Tibial nerve (tissue), 4 donors: ENCODE measurements at regions not wholly inside any gene's neighbourhood (a gene's known extent, or its start where the extent isn't known, plus 50 kb on each side); places are given as distances from the start of the nearest gene placed in this dataset.

ENCODE experiments used
- DNase-seq, 2 donors: peaks; one replicate each; pipeline ENCODE4 v3.0.0-alpha.2; 2019; ENCODE audit warnings: low spot score in 2 of 2
- H3K27ac ChIP-seq, 4 donors: fragments of 200-600 bp; sonication (generic) in 3 of 4; one replicate each; pipeline ENCODE4 v1.5.1; 2017 to 2019; ENCODE audit warnings: mild to moderate bottlenecking in 1 of 4
- H3K27me3 ChIP-seq, 2 donors: fragments of 200-600 bp; sonication (generic) in 1 of 2; one replicate each; pipeline versions ENCODE4 v1.5.1 to v1.6.0; 2017 to 2019
- H3K36me3 ChIP-seq, 3 donors: fragments of 200-600 bp; sonication (generic); one replicate each; pipeline ENCODE4 v1.5.1; 2018 to 2019
- H3K4me1 ChIP-seq, 4 donors: fragments of 200-600 bp; sonication (generic) in 3 of 4; one replicate each; pipeline ENCODE4 v1.5.1; 2017 to 2019
- H3K4me3 ChIP-seq, 4 donors: fragments of 200-600 bp; sonication (generic) in 3 of 4; one replicate each; pipeline ENCODE4 v1.5.1; 2017 to 2019; ENCODE audit warnings: mild to moderate bottlenecking in 1 of 4, moderate library complexity in 1 of 4
- H3K9me3 ChIP-seq, 4 donors: fragments of 200-600 bp; sonication (generic) in 3 of 4; one replicate each; pipeline ENCODE4 v1.5.1; 2017 to 2019
- CTCF ChIP-seq, 5 experiments: fragments of 200-600 bp in 3 of 5; fragments of 450-650 bp in 2 of 5; sonication (generic) in 3 of 5; IDR thresholded peaks; one replicate each; pipeline ENCODE4 v1.5.1; 2016 to 2019; ENCODE audit warnings: antibody characterized with exemption in 5 of 5, mild to moderate bottlenecking in 3 of 5, moderate library complexity in 2 of 5
- EP300 ChIP-seq, 2 donors: sonication (generic); formaldehyde crosslinking; IDR thresholded peaks; one replicate each; pipeline ENCODE4 v1.6.1; 2017; ENCODE audit warnings: antibody characterized with exemption in 2 of 2, mild to moderate bottlenecking in 1 of 2
- POLR2A ChIP-seq, 2 donors: fragments of 450-650 bp; IDR thresholded peaks; one replicate each; pipeline ENCODE4 v1.6.1; 2017; ENCODE audit warnings: antibody characterized with exemption in 2 of 2, mild to moderate bottlenecking in 2 of 2, moderate library complexity in 2 of 2
- WGBS, 2 donors: methylation state at CpG; one replicate each; pipeline ENCODE4 v1.1.5; 2018; 5-methylcytosine and 5-hydroxymethylcytosine counted together

- TF ChIP-seq POLR2A (IDR thresholded peaks at IDR 0.05) (no peak), CTCF (IDR thresholded peaks at IDR 0.05) (no peak), EP300 (IDR thresholded peaks at IDR 0.05) (no peak)
- 28 to 56% methylated on average over 5 of the region's 5 CpGs for WGBS, 2 donors
- Histone ChIP-seq H3K4me3 (no peak overlapping the region), H3K27ac (no peak overlapping the region), H3K27me3 (no peaks in the 10 kb centered on the region), H3K36me3 (no peaks in the 10 kb centered on the region), H3K4me1 (no peaks in the 10 kb centered on the region), H3K9me3 (no peaks in the 10 kb centered on the region)
- DNase-seq, result no peak
Observed at GRCh38 chr7:48782511-48782910, 141.8 kb upstream of the CDC14C start.

GRCh38 chr7:48786951-48787350 is 137.4 kb upstream of the CDC14C start:
- Histone ChIP-seq H3K27me3 (no peaks in the 10 kb centered on the region), H3K27ac (no peak overlapping the region), H3K36me3 (no peaks in the 10 kb centered on the region), H3K4me3 (no peak overlapping the region), H3K9me3 (no peaks in the 10 kb centered on the region), H3K4me1 (no peaks in the 10 kb centered on the region)
- no peak for TF ChIP-seq CTCF (IDR thresholded peaks at IDR 0.05)
- no peak for TF ChIP-seq EP300 (IDR thresholded peaks at IDR 0.05)
- no peak for TF ChIP-seq POLR2A (IDR thresholded peaks at IDR 0.05)
- DNase-seq, result no peak
- 50 to 53% methylated on average over 3 of the region's 3 CpGs for WGBS, 2 donors

GRCh38 chr7:48803250-48803649 is 121.1 kb upstream of the CDC14C start:
- Histone ChIP-seq H3K36me3 (no peaks in the 10 kb centered on the region), H3K4me3 (no peak overlapping the region), H3K9me3 (peaks cover 0 to 2% (median 0%) of the 10 kb centered on the region in 4 donors), H3K4me1 (no peaks in the 10 kb centered on the region), H3K27ac (no peak overlapping the region), H3K27me3 (no peaks in the 10 kb centered on the region)
- no peak for DNase-seq
- TF ChIP-seq EP300 (IDR thresholded peaks at IDR 0.05), result no peak
- TF ChIP-seq POLR2A (IDR thresholded peaks at IDR 0.05), result no peak
- TF ChIP-seq CTCF (IDR thresholded peaks at IDR 0.05), result no peak
- WGBS, 2 donors, result 92 to 95% methylated on average over 2 of the region's 2 CpGs

- TF ChIP-seq POLR2A (IDR thresholded peaks at IDR 0.05) (no peak), EP300 (IDR thresholded peaks at IDR 0.05) (no peak), CTCF (IDR thresholded peaks at IDR 0.05) (no peak)
Observed at GRCh38 chr7:48806731-48807130, 117.6 kb upstream of the CDC14C start.

GRCh38 chr7:48811071-48811470 is 113.3 kb upstream of the CDC14C start:
- Histone ChIP-seq H3K9me3 (no peaks in the 10 kb centered on the region), H3K27ac (no peak overlapping the region), H3K27me3 (no peaks in the 10 kb centered on the region), H3K36me3 (no peaks in the 10 kb centered on the region), H3K4me3 (no peak overlapping the region), H3K4me1 (no peaks in the 10 kb centered on the region)
- 72 to 77% methylated on average over 2 of the region's 2 CpGs for whole genome bisulfite sequencing, 2 donors
- no peak for DNase-seq
- no peak for TF ChIP-seq CTCF (IDR thresholded peaks at IDR 0.05)
- TF ChIP-seq EP300 (IDR thresholded peaks at IDR 0.05), result no peak
- TF ChIP-seq POLR2A (IDR thresholded peaks at IDR 0.05), result no peak

More at GRCh38 chr7:48806731-48807130, 117.6 kb upstream of the CDC14C start:
- H3K4me3 ChIP-seq, result no peak overlapping the region
- DNase-seq, result no peak
- no peaks in the 10 kb centered on the region for H3K36me3 ChIP-seq
- WGBS, 2 donors, result 57 to 60% methylated on average over 4 of the region's 4 CpGs
- H3K27ac ChIP-seq, result no peak overlapping the region
- no peaks in the 10 kb centered on the region for H3K27me3 ChIP-seq
- H3K4me1 ChIP-seq, result no peaks in the 10 kb centered on the region
- no peaks in the 10 kb centered on the region for H3K9me3 ChIP-seq
